ENCODE measurements at regions not wholly inside any gene's neighbourhood (a gene's known extent, or its start where the extent isn't known, plus 50 kb on each side); places are given as distances from the start of the nearest gene placed in this dataset.

DNA sequence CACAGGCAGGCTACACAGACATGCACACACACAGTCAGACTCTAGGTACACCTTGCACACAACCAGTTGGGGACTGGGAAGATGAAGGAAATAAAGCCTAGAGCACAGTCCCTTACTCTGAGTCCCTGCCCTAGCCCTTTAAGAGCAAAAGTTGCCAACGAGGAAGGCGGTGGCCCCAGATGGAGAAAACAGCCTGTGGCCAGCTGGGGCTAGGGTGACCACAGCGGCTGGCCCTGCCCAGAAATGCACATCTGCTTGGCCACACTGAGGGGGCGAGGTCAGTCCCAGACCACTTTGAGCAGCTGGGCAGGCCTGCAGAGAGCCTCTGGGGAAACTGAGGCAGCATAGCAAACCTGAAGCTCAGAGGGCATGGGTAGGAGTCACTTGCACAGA lies 52.3 kb downstream of the PTPRS start:
- TF ChIP-seq, protein P1, sequence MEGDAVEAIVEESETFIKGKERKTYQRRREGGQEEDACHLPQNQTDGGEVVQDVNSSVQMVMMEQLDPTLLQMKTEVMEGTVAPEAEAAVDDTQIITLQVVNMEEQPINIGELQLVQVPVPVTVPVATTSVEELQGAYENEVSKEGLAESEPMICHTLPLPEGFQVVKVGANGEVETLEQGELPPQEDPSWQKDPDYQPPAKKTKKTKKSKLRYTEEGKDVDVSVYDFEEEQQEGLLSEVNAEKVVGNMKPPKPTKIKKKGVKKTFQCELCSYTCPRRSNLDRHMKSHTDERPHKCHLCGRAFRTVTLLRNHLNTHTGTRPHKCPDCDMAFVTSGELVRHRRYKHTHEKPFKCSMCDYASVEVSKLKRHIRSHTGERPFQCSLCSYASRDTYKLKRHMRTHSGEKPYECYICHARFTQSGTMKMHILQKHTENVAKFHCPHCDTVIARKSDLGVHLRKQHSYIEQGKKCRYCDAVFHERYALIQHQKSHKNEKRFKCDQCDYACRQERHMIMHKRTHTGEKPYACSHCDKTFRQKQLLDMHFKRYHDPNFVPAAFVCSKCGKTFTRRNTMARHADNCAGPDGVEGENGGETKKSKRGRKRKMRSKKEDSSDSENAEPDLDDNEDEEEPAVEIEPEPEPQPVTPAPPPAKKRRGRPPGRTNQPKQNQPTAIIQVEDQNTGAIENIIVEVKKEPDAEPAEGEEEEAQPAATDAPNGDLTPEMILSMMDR (IDR thresholded peaks at IDR 0.05): no peak
- no peak for TF ChIP-seq POLR2AphosphoS5 (IDR thresholded peaks at IDR 0.05; ENCODE audit: low read depth, low read length)
- no peak for TF ChIP-seq RXRA (IDR thresholded peaks at IDR 0.05; ENCODE audit: borderline replicate concordance, low read depth)
- TF ChIP-seq, protein P2, sequence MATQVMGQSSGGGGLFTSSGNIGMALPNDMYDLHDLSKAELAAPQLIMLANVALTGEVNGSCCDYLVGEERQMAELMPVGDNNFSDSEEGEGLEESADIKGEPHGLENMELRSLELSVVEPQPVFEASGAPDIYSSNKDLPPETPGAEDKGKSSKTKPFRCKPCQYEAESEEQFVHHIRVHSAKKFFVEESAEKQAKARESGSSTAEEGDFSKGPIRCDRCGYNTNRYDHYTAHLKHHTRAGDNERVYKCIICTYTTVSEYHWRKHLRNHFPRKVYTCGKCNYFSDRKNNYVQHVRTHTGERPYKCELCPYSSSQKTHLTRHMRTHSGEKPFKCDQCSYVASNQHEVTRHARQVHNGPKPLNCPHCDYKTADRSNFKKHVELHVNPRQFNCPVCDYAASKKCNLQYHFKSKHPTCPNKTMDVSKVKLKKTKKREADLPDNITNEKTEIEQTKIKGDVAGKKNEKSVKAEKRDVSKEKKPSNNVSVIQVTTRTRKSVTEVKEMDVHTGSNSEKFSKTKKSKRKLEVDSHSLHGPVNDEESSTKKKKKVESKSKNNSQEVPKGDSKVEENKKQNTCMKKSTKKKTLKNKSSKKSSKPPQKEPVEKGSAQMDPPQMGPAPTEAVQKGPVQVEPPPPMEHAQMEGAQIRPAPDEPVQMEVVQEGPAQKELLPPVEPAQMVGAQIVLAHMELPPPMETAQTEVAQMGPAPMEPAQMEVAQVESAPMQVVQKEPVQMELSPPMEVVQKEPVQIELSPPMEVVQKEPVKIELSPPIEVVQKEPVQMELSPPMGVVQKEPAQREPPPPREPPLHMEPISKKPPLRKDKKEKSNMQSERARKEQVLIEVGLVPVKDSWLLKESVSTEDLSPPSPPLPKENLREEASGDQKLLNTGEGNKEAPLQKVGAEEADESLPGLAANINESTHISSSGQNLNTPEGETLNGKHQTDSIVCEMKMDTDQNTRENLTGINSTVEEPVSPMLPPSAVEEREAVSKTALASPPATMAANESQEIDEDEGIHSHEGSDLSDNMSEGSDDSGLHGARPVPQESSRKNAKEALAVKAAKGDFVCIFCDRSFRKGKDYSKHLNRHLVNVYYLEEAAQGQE (IDR thresholded peaks at IDR 0.05; ENCODE audit: low read depth, low read length): no peak
- TF ChIP-seq TAF1 (IDR thresholded peaks at IDR 0.05; ENCODE audit: borderline replicate concordance, low read depth, low read length): no peak

All from SK-N-SH (cell line).